PC-3 (cell line): ENCODE measurements at regions not wholly inside any gene's neighbourhood (a gene's known extent, or its start where the extent isn't known, plus 50 kb on each side); places are given as distances from the start of the nearest gene placed in this dataset.

Experiments
- CTCF ChIP-seq: fragments of 300-600 bp; sonication (generic); conservative IDR thresholded peaks from 2 replicates; pipeline ENCODE4 v1.5.1; 2017; ENCODE audit warnings: antibody characterized with exemption, low read depth, mild to moderate bottlenecking, low read length
- EZH2 ChIP-seq: fragments of 300-600 bp; sonication (generic); IDR thresholded peaks from one replicate; pipeline ENCODE4 v1.6.1; 2017; ENCODE audit warnings: antibody characterized with exemption, mild to moderate bottlenecking, low read length; ENCODE audit not compliant: unreplicated experiment
- EZH2phosphoT487 ChIP-seq: fragments of 300-600 bp; sonication (generic); IDR thresholded peaks from 2 replicates; pipeline ENCODE4 v1.6.1; 2018; ENCODE audit warnings: mild to moderate bottlenecking, antibody characterized with exemption, low read length, borderline replicate concordance

GRCh38 chr2:236912326-236913120 lies 173.2 kb upstream of the COPS8 start:
- TF ChIP-seq CTCF, result no peak
- TF ChIP-seq EZH2phosphoT487, result no peak
- TF ChIP-seq EZH2, result no peak
